PC-3 (cell line): ENCODE measurements at regions not wholly inside any gene's neighbourhood (a gene's known extent, or its start where the extent isn't known, plus 50 kb on each side); places are given as distances from the start of the nearest gene placed in this dataset.
A peak's percentile ranks its signal among the peaks of the same experiment; 100 is the strongest.

Source experiments
- ATAC-seq: fragments of 200-7000 bp; cut with Tn5 transposase; 2 replicates; pipeline ENCODE4 v1.9.1; 2020; ENCODE audit warnings: mild to moderate bottlenecking, moderate library complexity
- BruUV-seq: library from RNA; stranded (reverse); fragments of 400-500 nt; replicated peaks from 2 replicates; lab custom pipeline; 2021; lab: Mats Ljungman, UMichigan
- CTCF ChIA-PET: fragments of 300-600 bp; sonication (Branson Sonifier 250); formaldehyde crosslinking; loops from one replicate; lab custom pipeline; 2022; ENCODE audit warnings: antibody characterized with exemption; lab: Charles Lee
- POLR2A ChIA-PET: fragments of 300-600 bp; sonication (Branson Sonifier 250); formaldehyde crosslinking; loops from one replicate; lab custom pipeline; 2022; ENCODE audit warnings: antibody characterized with exemption; ENCODE audit not compliant: unreplicated experiment; lab: Charles Lee
- DNase-seq: peaks from one replicate; pipeline ENCODE4 v3.0.0-alpha.2; 2015
- H2AFZ ChIP-seq: fragments of 300-600 bp; sonication (generic); 2 replicates; pipeline ENCODE4 v1.6.0; 2016; ENCODE audit warnings: antibody characterized with exemption, low read length
- H3F3A ChIP-seq: fragments of 300-600 bp; sonication (generic); one replicate; pipeline ENCODE4 v1.6.0; 2017; ENCODE audit warnings: antibody characterized with exemption, low read length, control low read depth, mild to moderate bottlenecking; ENCODE audit not compliant: unreplicated experiment
- H3K27ac ChIP-seq: fragments of 300-600 bp; sonication (generic); 2 replicates; pipeline ENCODE4 v1.5.1; 2016; ENCODE audit warnings: mild to moderate bottlenecking, low read length
- H3K27me3 ChIP-seq: fragments of 300-600 bp; sonication (generic); 2 replicates; pipeline ENCODE4 v1.6.1; 2016; ENCODE audit warnings: low read length, mixed read lengths
- H3K36me3 ChIP-seq: fragments of 300-600 bp; sonication (generic); 2 replicates; pipeline ENCODE4 v1.6.1; 2016; ENCODE audit warnings: low read depth, mixed run types, low read length, mixed read lengths
- H3K4me1 ChIP-seq: fragments of 300-600 bp; sonication (generic); 2 replicates; pipeline ENCODE4 v1.5.1; 2016; ENCODE audit warnings: low read length; ENCODE audit not compliant: insufficient read depth
- H3K4me2 ChIP-seq: fragments of 300-600 bp; sonication (generic); 2 replicates; pipeline ENCODE4 v1.6.0; 2016; ENCODE audit warnings: low read length
- H3K4me3 ChIP-seq: fragments of 300-600 bp; sonication (generic); 2 replicates; pipeline ENCODE4 v1.5.1; 2016; ENCODE audit warnings: mild to moderate bottlenecking, low read length, mixed read lengths
- H3K79me2 ChIP-seq: fragments of 300-600 bp; sonication (generic); 2 replicates; pipeline ENCODE4 v1.6.1; 2017; ENCODE audit warnings: low read length, mixed read lengths
- H3K9ac ChIP-seq: fragments of 300-600 bp; sonication (generic); 2 replicates; pipeline ENCODE4 v1.6.0; 2016; ENCODE audit warnings: mild to moderate bottlenecking, low read length
- H3K9me2 ChIP-seq: fragments of 300-600 bp; sonication (generic); replicated peaks from 2 replicates; pipeline ENCODE4 v1.6.1; 2016; ENCODE audit warnings: mixed run types, low read length, mixed read lengths
- H3K9me3 ChIP-seq: fragments of 300-600 bp; sonication (generic); 2 replicates; pipeline ENCODE4 v1.6.1; 2016; ENCODE audit warnings: low read length, mixed read lengths
- H4K20me1 ChIP-seq: fragments of 300-600 bp; sonication (generic); 2 replicates; pipeline ENCODE4 v1.6.1; 2016; ENCODE audit warnings: low read length, mixed read lengths
- CTCF ChIP-seq: fragments of 300-600 bp; sonication (generic); conservative IDR thresholded peaks from 2 replicates; pipeline ENCODE4 v1.5.1; 2017; ENCODE audit warnings: antibody characterized with exemption, low read depth, mild to moderate bottlenecking, low read length
- EZH2 ChIP-seq: fragments of 300-600 bp; sonication (generic); IDR thresholded peaks from one replicate; pipeline ENCODE4 v1.6.1; 2017; ENCODE audit warnings: antibody characterized with exemption, mild to moderate bottlenecking, low read length; ENCODE audit not compliant: unreplicated experiment
- EZH2phosphoT487 ChIP-seq: fragments of 300-600 bp; sonication (generic); IDR thresholded peaks from 2 replicates; pipeline ENCODE4 v1.6.1; 2018; ENCODE audit warnings: mild to moderate bottlenecking, antibody characterized with exemption, low read length, borderline replicate concordance
- intact Hi-C: fragments of 100-400 bp; cut with micrococcal nuclease; formaldehyde crosslinking; loops from 2 replicates; pipeline ENCODE4 v1.9.0; 2023

- BruUV-seq = no TSS peak
- intact Hi-C loops = no loop called here
- ChIA-PET POLR2A (no interaction called here), CTCF (no interaction called here)
- ATAC-seq (no peak), DNase-seq (peak; percentile 4)
- Histone ChIP-seq H3K4me1 (no peaks in the 10 kb centered on the region), H4K20me1 (no peaks in the 10 kb centered on the region), H3K4me3 (no peak overlapping the region), H3K36me3 (no peaks in the 10 kb centered on the region), H3K27me3 (no peaks in the 10 kb centered on the region), H3K79me2 (no peaks in the 10 kb centered on the region), H3F3A (no peaks in the 10 kb centered on the region), H3K9me3 (no peaks in the 10 kb centered on the region), H3K9ac (no peak overlapping the region), H3K27ac (no peak overlapping the region), H3K4me2 (no peak overlapping the region), H3K9me2 (no peaks in the 10 kb centered on the region), H2AFZ (no peak overlapping the region)
- TF ChIP-seq CTCF (no peak), EZH2phosphoT487 (no peak)
These were observed 816.7 kb upstream of the PHF14 start for GRCh38 chr7:10156972-10157371.

- Histone ChIP-seq H3K27ac (no peak overlapping the region), H3F3A (no peaks in the 10 kb centered on the region), H3K4me1 (no peaks in the 10 kb centered on the region), H3K9me3 (no peaks in the 10 kb centered on the region), H3K79me2 (no peaks in the 10 kb centered on the region), H3K9me2 (no peaks in the 10 kb centered on the region), H3K4me3 (no peak overlapping the region), H3K36me3 (no peaks in the 10 kb centered on the region), H3K9ac (no peak overlapping the region), H3K27me3 (no peaks in the 10 kb centered on the region), H2AFZ (no peak overlapping the region), H4K20me1 (no peaks in the 10 kb centered on the region), H3K4me2 (no peak overlapping the region)
- ATAC-seq (no peak), DNase-seq (no peak)
- ChIA-PET POLR2A (no interaction called here), CTCF (no interaction called here)
- TF ChIP-seq EZH2phosphoT487 = no peak
- TF ChIP-seq CTCF = no peak
- no TSS peak for BruUV-seq
- intact Hi-C loops = no loop called here
These were observed 791.7 kb upstream of the PHF14 start for GRCh38 chr7:10181996-10182395.

- intact Hi-C loops = no loop called here
- TF ChIP-seq EZH2 (no peak), EZH2phosphoT487 (no peak), CTCF (no peak)
- Histone ChIP-seq H3K36me3 (no peaks in the 10 kb centered on the region), H3F3A (no peaks in the 10 kb centered on the region), H3K27ac (no peak overlapping the region), H3K4me2 (no peak overlapping the region), H2AFZ (no peak overlapping the region), H3K9me3 (no peaks in the 10 kb centered on the region), H3K4me1 (no peaks in the 10 kb centered on the region), H4K20me1 (no peaks in the 10 kb centered on the region), H3K4me3 (no peak overlapping the region), H3K9ac (no peak overlapping the region), H3K9me2 (no peaks in the 10 kb centered on the region), H3K79me2 (no peaks in the 10 kb centered on the region), H3K27me3 (no peaks in the 10 kb centered on the region)
- CTCF ChIA-PET = no interaction called here
- no peak for ATAC-seq
- POLR2A ChIA-PET = no interaction called here
- no TSS peak for BruUV-seq
- DNase-seq = no peak
These were observed 781.6 kb upstream of the PHF14 start for GRCh38 chr7:10192074-10192473.
